ENCODE measurements at regions not wholly inside any gene's neighbourhood (a gene's known extent, or its start where the extent isn't known, plus 50 kb on each side); places are given as distances from the start of the nearest gene placed in this dataset.

DNA sequence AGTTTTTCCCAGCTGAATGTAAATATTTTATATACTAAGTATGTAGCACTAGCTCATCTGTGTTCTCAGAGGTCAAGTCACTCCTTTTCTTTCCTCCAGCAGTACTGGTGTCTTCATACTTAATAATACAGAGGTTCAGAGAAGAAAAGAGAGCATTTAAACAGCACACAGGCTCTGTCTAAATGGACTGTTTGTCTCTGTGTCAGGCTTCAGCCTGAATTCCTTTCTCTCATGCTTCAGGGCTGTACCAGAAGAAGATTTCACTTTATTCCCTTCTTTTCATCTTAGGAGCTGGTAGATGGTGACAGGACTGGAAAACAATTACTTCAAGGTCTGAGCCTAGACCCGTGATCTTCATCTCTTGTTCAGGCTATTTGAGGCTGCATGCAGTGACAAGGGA, 51.4 kb upstream of the LYZL2 start:
- TF ChIP-seq, protein P1, sequence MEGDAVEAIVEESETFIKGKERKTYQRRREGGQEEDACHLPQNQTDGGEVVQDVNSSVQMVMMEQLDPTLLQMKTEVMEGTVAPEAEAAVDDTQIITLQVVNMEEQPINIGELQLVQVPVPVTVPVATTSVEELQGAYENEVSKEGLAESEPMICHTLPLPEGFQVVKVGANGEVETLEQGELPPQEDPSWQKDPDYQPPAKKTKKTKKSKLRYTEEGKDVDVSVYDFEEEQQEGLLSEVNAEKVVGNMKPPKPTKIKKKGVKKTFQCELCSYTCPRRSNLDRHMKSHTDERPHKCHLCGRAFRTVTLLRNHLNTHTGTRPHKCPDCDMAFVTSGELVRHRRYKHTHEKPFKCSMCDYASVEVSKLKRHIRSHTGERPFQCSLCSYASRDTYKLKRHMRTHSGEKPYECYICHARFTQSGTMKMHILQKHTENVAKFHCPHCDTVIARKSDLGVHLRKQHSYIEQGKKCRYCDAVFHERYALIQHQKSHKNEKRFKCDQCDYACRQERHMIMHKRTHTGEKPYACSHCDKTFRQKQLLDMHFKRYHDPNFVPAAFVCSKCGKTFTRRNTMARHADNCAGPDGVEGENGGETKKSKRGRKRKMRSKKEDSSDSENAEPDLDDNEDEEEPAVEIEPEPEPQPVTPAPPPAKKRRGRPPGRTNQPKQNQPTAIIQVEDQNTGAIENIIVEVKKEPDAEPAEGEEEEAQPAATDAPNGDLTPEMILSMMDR (IDR thresholded peaks at IDR 0.05; ENCODE audit: borderline replicate concordance, control extremely low read depth, extremely low read depth, insufficient read depth, missing control alignments), result no peak
- in situ Hi-C loops (cut with MboI; ENCODE audit: low sequenced_read_pairs, unreplicated experiment), result no loop called here
- no peak for DNase-seq (ENCODE audit: low spot score)
